ENCODE measurements at regions not wholly inside any gene's neighbourhood (a gene's known extent, or its start where the extent isn't known, plus 50 kb on each side); places are given as distances from the start of the nearest gene placed in this dataset.

- no peak overlapping the region for H3K4me3 ChIP-seq (ENCODE audit: control insufficient read depth in 1 of 7, extremely low read depth in 1 of 7, insufficient read depth in 4 of 7, low read depth in 2 of 7, low read length in 6 of 7)
- POLR2A ChIA-PET, result no interaction called here
- no peak for DNase-seq
- no peak overlapping the region for H3K27ac ChIP-seq (ENCODE audit: insufficient read depth in 1 of 2, low read depth in 1 of 2, low read length in 2 of 2, poor library complexity in 1 of 2, severe bottlenecking in 2 of 2)
- H3K9me3 ChIP-seq (ENCODE audit: control extremely low read depth in 1 of 5, control insufficient read depth in 4 of 5, insufficient read depth in 2 of 5, low read depth in 1 of 5, low read length in 4 of 5), result peaks cover 15 to 89% (median 52%) of the 10 kb centered on the region in 5 experiments
- no peaks in the 10 kb centered on the region for H3K4me1 ChIP-seq (ENCODE audit: control extremely low read depth in 1 of 4, control insufficient read depth in 4 of 4, insufficient read depth in 4 of 4, low read length in 3 of 4)
- 97% methylated on average over 5 of the region's 6 CpGs for WGBS (ENCODE audit: insufficient coverage)
- peaks cover 0 to 20% (median 1%) of the 10 kb centered on the region in 4 experiments for H3K36me3 ChIP-seq (ENCODE audit: control insufficient read depth in 4 of 4, insufficient read depth in 4 of 4, low read length in 3 of 4)
- no peaks in the 10 kb centered on the region for H3K27me3 ChIP-seq (replicated peaks in 2 of 5; ENCODE audit: control insufficient read depth in 4 of 5, insufficient read depth in 5 of 5, low read length in 4 of 5)
- CTCF ChIA-PET, result no interaction called here
These were observed 50.1 kb upstream of the ZNF573 start for GRCh38 chr19:37829526-37829925.

All from common myeloid progenitor, CD34-positive (primary cell).